Left kidney (tissue), 1 donor: ENCODE measurements at regions not wholly inside any gene's neighbourhood (a gene's known extent, or its start where the extent isn't known, plus 50 kb on each side); places are given as distances from the start of the nearest gene placed in this dataset.

Source experiments
- DNase-seq: peaks from one replicate; pipeline ENCODE4 v3.0.0-alpha.2; 2013

DNA sequence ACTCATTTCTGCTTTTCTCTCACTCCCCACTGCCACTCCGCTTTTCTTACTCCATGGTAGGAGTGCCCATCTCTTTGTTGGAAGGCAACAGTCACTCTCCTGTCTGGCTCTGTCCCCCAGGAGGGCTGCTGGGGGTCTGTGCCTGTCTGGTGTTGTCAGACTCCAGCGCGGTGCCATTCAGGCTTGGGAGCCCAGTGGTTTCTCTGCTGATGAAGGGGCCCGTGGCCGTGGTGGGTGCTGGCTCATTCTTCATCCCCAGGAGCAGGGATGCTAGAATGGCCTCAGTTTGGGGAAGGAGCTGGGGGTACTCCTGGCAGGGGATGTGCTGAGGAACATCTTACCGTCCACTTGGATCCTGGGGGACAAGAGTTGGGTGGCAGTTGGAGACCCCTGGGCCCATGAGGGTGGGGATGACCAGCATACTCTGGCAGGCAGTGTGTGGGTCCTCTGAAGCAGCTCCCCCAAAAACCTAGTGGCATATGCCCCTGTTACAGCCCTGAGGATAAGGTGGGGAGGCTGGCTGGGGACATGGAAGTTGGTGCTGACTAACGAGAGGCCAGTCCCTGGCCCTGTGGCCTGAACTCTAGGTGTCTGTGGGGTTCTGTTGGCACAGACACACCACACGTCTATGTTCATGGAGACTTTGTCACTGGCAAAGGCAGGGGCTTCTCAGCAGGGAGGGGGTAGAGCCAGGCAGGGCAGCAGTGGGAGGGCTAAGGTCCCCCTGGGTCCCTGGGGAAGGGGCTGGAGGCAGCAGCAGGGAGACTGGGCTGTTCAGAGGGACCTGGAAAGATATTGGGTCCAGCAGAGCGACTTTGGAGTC, 102.8 kb upstream of the RET start:
- DNase-seq: no peak

GRCh38 chr10:42974693-42975002, 102.2 kb upstream of the RET start:
- DNase-seq: no peak

DNA sequence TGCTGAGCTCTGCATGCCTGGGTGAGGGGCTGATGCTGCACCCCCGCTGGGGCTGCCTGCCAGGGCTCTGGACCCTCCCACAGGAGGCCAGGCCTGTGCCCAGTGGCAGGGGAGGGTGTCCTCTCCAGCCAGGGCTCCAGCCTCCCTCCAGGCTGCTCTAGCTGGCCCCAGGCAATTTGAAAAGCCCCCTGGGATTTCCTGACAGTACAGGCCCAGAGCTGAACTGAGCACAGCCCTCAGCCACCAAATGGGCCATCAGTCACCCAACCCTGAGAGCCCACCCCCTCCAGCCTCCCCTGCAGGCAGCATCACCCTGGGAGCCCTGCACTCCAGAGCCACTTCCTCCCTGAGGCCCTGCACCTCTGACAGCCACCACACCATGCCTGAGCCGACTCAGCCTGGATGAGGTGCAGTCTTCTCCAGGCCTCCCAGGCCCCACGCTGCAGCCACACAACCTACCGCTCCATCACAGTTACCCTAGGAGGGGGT, 101.8 kb upstream of the RET start:
- DNase-seq: no peak

- no peak for DNase-seq
These were observed 101.1 kb upstream of the RET start for GRCh38 chr10:42975558-42976340.

DNA sequence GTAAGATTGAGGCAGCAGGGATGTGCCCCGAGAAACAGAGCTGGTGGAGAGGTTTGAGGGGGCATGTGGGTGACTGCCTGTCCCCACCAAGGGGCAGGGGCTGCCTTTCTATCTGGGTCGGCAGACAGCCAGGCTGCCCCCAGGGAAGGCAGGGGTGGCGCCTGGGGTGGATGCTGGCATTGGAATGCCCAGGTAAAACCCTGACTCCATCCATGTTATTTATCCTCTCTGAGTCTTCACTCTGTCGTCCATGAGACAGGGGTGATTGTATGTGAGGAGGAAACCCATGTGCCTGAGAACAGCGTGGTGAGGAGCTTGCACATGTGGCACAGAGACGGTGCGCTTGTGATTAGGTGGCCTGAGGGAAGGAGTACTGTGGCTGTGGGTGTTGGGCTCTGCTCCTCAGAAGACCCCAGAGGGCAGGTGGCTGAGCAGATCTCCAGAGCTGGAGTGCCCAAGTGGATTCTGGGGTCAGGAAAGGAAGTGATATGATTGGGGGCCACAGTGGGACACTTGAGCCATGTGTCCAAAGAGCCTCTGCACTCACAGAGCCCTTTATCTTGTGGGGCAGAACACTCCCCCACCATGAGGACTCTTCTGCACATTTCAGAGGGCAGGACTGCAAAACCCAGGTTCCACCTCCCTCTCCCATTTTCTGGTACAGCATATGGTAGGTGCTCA, 100.4 kb upstream of the RET start:
- DNase-seq: no peak

DNA sequence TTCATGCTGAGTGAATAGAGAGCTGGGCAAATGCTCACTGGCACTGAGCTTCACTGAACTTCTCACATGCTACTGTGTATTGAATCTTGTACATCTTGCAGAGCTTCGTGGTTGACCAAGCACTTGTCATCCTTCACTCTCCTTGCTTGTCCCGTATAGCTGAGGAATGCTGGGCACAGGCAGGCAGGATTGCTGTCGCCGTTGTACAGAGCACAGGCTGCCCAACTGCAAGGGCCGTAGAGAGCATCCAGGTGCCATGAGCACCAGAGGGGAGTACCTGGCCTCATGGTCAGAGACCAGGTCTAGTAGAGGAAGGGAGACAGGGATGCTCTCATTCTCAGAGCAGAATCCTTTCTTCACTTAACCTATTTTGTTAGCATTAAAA, 99.8 kb upstream of the RET start:
- no peak for DNase-seq

DNA sequence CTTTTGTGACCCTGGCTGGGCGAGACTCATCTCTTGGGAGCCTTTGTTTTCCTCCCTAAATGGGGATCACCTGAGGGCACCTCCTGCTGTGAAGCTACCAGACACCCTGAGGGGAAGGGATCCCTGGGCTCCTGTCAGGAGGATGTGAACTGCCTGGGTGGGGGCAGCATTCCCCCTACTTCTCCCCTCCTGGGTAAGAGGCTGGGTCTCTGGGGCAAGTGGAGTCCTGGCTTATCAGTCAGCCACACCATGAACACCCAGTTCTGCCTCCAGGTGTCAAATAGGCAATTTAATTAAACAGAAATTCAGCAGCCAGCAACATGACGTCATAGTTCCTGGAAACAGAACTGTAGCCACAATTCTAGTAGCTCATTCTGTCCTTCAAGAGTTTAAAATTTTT, 97.7 kb upstream of the RET start:
- DNase-seq: no peak

GRCh38 chr10:42979721-42980467, 97.0 kb upstream of the RET start:
- no peak for DNase-seq

- DNase-seq: no peak
These were observed 96.1 kb upstream of the RET start for GRCh38 chr10:42980553-42981357.

- no peak for DNase-seq
These were observed 95.3 kb upstream of the RET start for GRCh38 chr10:42981358-42982236.

- no peak for DNase-seq
These were observed 93.9 kb upstream of the RET start for GRCh38 chr10:42982891-42983506.

DNA sequence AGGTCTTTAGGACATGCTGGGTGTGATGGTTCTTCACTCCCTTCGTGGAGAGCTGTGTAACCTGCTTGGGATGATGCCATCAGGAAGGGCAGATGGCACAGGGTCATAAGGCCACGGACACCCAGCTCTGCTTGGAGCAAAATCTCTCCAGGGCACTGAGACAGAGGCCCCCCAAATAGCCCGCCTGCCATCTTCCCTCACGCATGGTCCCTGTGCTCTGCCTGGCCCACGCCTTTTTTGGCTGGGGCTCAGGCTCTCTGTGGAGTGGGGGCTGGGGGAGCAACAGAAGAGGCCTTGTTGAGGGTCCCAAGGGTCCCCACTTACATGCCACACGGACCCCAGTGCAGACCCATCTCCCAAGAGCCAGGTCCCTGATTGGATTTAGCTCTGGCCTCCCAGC, 93.3 kb upstream of the RET start:
- DNase-seq: no peak

DNA sequence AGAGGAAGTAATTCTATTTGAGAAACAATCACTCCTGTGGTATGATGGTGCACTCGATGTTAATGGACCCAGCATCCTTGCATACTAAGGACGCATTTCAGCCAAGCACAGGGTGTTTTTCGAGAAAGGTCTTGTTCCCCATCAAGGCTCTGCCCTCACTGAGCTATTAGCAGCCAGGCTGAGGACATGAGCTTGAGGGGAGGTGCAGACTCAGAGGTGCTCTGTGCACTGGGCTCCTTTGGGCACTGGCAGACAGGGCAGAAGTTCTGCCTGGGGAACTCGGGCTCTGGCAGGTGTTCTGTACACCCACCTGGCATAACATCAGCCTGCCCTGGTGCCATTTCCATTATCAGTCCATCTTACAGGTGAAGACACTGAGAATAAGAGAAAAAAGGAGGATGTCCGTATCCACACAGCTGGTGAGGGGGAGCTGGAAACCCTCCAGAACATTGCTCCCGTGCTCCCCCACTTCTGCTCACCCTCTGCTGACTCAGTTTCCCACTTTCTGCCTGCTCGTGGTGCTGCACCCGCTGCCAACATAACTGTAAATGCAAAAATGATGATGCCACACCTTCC, 92.7 kb upstream of the RET start:
- no peak for DNase-seq

GRCh38 chr10:42984761-42985325, 92.0 kb upstream of the RET start:
- no peak for DNase-seq

DNA sequence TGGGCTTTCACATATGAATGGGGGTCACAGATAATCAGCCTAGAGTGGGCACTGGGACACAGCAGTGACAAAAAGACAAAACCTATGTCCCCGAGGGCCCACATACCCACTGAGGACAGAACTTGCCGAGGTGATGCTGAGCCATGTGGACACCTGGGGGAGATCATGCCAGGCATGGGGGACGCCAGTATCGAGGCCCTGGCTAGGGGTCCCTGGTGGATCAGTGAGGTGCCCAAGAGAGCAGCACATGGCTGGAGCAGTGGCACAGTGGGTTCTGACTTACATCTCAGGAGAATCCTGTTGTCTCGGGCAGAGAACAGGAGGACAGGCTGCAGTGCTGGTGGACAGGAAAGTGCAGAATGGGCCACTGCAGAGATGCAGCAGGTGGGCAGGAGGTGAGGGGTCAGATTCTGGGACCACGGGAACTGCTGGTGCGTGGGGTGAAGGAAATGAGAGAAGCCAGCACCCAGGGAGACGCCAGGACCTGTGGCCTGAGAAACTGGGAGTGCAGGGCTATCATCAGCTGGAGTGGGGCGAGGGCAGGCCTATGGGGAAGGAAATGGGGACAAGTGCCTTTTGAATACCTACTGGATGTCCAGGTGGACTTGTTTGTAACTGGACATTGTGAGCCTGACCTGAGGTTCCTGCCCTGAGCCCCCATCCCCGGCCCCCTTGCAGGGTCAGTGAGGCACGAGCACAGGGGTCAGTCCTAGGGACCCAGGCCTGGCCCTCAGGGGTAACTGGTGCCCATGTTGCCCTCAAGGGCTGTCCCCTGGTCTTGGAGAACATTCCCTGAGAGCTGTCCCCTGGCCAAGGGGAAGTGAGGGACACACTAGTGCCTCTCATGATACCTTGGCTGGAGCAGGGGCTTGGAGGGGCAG, 91.2 kb upstream of the RET start:
- DNase-seq: no peak

DNA sequence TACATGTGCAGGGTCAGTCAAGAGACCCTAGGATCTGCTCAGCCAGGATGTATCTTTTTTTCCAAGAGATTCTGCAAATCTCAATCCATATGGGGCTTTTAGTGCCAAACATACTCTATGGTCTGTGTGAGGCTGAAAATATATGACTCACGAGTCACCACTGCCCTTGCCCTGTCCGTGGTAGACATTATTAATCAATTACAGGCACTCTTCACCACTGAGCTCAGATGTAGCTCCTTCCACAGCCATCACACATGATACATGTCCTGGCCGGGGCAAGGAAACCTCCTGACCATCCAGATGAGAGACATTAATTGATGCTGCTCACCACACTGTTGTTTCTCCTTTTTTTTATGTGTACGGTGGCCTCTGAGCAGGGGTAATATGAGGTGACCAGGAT, 90.2 kb upstream of the RET start:
- DNase-seq: no peak

DNA sequence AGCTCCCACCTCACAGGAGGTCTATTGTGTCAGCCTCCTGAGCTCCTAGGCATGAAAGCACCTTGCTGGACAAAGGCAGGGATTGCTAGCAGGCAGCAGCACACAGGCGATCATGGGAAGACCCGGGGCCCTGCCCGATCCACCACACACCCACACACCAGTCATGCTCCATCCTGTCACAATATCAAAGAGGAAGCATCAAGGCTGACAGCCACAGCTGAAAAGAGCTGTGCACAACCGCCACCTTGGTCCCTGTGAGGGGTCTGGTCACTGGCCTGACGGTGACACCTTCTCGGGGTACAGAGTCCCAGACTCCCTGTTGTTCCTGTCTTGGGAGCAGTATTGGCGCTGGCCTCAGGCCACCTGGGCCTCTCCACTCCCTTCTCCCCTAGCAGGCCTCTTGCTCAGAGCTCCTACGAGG, 89.7 kb upstream of the RET start:
- DNase-seq: no peak

DNA sequence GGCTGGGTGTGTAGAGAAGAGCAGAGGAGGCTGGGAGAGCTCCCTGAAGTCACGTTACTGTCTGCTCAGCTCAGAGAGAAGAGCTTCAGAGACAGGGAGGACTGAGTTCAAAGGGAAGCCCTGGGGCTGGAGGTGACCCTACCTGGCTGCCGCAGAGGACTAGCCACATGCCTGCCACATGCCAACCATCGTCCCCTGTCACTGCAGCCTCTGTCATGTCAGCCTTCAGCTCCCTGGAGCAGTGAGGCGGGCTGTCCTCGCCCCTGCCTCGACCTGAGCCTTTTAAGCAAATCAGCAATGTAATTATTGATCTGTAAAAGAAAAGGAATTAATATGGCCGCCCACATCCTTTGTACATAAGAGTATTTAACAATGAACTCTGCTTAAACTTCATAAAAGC, 89.3 kb upstream of the RET start:
- DNase-seq: no peak
